ENCODE measurements at regions not wholly inside any gene's neighbourhood (a gene's known extent, or its start where the extent isn't known, plus 50 kb on each side); places are given as distances from the start of the nearest gene placed in this dataset.
"Not testable (repeated sequence)": the region's sequence is repeated elsewhere in the genome, so short reads cannot be mapped to it uniquely, and the experiment has no call there.

- no peak for DNase-seq
These were observed 50.8 kb upstream of the SEL1L start for GRCh38 chr14:81584495-81584894.

GRCh38 chr14:81589381-81590065, 55.9 kb upstream of the SEL1L start:
- no peak for DNase-seq

- DNase-seq: no peak
These were observed 57.6 kb upstream of the SEL1L start for GRCh38 chr14:81591266-81591665.

GRCh38 chr14:81594012-81594411, 60.4 kb upstream of the SEL1L start:
- no peak for DNase-seq

GRCh38 chr14:81605660-81606059, 72.0 kb upstream of the SEL1L start:
- DNase-seq: no peak

GRCh38 chr14:81613341-81614045, 79.8 kb upstream of the SEL1L start:
- DNase-seq: no peak

DNA sequence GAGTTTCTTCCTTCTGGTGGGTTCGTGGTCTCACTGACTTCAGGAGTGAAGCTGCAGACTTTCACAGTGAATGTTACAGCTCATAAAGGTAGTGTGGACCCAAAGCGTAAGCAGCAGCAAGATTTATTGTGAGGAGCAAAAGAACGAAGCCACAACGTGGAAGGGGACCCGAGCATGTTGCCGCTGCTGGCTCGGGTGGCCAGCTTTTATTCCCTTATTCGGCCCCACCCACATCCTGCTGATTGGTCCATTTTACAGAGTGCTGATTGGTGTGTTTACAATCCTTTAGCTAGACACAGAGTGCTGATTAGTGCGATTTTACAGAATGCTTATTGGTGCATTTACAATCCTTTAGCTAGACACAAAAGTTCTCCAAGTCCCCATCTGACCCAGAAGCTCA, 80.6 kb upstream of the SEL1L start:
- not testable (repeated sequence) for DNase-seq

- DNase-seq: no peak
These were observed 85.0 kb upstream of the SEL1L start for GRCh38 chr14:81618695-81619094.

DNA sequence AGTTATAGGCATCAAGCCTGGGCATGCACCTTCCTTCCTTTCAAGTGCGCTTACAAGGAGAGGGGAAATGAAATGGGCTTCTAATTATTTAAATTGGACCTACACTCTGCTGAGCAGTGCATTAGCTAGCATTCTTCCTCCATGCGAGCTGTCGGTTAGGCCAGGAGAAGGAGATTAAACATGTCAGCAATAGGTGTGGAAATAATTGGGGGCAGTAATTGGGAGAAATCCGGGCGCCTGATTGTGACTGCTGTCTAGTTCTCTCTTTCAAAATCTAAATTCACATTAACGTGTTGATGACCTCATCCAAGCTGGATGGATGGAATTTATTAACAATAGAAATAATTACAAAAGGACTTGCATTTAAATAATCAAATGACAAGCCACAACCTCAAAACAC, 86.2 kb upstream of the SEL1L start:
- DNase-seq: no peak

DNA sequence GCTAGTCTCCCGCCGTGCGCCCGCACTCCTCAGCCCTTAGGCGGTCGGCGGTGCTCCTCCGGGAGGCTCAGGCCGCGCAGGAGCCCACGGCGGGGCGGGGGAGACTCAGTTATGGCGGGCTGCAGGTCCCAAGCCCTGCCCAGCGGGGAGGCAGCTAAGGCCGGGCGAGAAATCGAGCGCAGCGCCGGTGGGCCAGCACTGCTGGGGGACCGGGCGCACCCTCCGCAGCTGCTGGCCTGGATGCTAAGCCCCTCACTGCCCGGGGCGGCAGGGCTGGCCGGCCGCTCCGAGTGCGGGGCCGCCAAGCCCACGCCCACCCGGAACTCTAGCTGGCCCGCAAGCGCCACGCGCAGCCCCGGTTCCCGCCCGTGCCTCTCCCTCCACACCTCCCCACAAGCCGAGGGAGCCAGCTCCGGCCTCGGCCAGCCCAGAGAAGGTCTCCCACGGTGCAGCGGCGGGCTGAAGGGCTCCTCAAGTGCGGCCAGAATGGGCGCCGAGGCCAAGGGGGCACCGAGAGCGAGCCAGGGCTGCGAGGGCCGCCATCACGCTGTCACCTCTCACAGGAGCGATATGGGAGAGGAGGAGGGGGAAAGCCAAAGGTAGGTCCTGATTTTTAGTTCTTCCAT, 90.2 kb upstream of the SEL1L start:
- not testable (repeated sequence) for DNase-seq

GRCh38 chr14:81625343-81625742, 91.7 kb upstream of the SEL1L start:
- DNase-seq: peak in 1 of 5 experiments; percentile 37

- no peak for DNase-seq
These were observed 98.5 kb upstream of the SEL1L start for GRCh38 chr14:81632157-81632556.

DNA sequence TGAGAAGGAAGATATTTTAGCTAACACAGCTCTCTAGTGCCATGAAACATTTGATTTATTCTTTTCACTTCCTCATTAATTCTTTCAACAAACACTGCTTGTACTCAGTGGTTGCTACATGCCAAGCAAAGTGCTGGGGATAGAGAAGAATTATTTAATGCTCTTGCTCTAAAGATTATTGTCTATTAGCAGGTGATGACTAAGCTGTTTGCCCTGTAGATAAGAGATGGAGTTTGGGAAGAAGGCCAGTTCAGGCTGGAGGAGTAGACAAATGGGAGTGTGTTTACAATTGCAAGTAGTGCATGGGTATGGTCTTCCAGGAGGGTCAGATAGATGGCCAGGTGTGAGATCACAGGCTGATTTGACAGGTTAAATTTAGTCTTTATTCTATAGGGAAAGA, 99.8 kb upstream of the SEL1L start:
- no peak for DNase-seq

- no peak for DNase-seq
These were observed 104.0 kb upstream of the SEL1L start for GRCh38 chr14:81637639-81638038.

GRCh38 chr14:81638656-81639280, 105.1 kb upstream of the SEL1L start:
- DNase-seq: no peak

DNA sequence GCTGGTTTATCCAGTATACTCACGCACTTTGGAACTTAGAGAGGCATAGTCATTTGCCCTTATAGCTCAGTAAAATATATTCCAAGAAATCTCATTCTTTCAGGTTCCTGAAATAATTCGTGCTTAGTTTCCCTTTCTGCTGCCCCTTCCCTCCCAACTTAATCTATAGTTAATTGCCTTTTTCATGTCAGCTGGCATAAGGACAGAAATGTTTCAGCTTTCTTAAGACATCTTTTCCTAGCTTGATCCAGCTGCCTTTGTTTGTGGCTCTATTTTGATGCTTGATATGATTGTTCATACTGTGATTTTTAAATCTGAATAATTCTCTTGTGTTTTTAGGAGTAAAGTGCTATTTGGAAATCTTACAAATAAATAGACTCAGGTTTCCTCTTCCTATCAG, 120.0 kb upstream of the SEL1L start:
- DNase-seq: no peak

- no peak for DNase-seq
These were observed 122.0 kb upstream of the SEL1L start for GRCh38 chr14:81655423-81656314.

DNA sequence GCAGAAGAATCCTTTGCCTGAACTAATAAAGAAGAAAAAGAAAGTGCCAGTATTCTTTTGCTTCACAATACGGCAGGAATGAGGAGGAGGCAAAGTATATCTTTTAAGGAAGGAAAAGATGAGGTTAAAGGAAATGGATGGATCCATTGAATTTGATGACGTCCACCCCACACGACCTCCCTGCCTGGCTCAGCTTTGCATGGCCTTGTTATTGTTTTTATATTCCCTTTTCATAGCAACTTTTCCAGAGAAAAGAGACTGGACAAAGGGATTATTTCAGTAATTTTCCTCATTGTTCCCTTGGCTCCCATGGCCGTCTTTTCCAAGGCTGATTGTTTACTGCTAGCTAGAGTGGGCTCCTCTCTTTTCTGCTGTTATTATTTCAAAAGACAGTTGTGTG, 123.2 kb upstream of the SEL1L start:
- DNase-seq: no peak

DNA sequence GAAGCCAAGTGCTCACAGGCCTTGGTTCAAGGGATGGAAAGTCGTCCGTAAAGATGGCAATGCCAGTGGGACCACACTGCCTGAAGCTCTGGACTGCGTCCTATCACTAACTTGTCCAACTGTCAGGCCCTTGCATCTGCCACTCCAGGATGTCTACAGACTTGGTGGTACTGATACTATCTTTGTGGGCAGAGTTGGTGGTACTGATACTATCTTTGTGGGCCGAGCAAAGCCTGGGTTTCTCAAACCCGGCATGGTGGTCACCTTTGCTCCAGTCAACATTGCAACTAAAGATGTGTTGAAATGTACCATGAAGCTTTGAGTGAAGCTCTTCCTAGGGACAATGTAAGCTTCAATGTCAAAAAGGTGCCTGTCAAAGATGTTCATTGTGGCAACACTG, 128.4 kb upstream of the SEL1L start:
- DNase-seq: peak in 1 of 5 experiments; percentile 22

DNA sequence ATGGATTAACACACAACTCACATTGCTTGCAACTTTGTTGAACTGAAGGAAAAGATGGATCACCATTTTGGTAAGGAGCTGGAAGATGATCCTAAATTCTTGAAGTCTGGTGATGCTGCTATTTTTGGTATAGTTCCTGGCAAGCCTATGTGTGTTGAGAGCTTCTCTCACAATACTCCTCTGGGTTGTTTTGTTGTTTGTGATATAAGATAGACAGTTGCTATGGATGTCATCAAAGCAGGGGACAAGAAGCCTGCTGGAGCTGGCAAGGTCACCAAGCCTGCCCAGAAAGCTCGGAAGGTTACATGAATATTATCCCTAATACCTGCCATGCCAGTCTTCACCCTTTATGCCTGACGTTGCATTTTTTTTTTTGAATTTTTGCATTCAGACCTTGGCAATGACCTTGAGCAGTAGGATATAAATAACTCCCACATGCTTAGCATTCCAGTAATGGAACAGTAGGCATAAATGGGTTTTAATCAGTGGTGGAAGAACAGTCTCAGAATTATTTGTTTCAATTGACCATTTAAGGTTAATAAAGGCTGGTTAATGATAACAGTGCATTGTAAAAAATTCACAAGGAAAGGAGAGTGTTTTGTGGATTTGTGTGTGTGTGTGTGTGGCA, 129.0 kb upstream of the SEL1L start:
- no peak for DNase-seq

DNA sequence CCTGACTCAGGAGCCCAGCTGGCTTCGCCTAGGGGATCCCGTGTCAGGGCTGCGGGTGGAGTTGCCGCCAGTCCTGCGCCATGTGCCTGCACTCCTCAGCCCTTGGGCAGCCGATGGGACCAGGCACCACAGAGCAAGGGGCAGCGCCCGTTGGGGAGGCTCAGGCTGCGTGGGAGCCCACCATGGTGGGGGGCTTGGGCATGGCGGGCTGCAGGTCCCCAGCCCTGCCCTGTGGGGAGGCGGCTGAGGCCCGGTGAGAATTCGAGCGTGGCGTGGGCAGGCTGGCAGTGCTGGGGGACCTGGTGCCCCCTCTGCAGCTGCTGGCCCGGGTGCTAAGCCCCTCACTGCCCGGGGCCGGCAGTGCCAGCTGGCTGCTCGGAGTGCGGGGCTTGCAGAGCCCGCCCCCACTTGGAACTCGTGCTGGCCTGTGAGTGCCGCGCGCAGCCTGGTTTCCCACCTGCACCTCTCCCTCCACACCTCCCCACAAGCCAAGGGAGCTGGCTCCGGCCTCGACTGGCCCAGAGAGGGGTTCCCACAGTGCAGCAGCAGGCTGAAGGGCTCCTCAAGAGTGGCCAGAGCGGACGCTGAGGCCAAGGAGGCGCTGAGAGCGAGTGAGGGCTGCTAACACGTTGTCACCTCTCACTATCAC, 135.1 kb upstream of the SEL1L start:
- no peak for DNase-seq

- DNase-seq: no peak
These were observed 135.7 kb upstream of the SEL1L start for GRCh38 chr14:81669308-81669707.
